OCI-LY1 (cell line): ENCODE measurements at regions not wholly inside any gene's neighbourhood (a gene's known extent, or its start where the extent isn't known, plus 50 kb on each side); places are given as distances from the start of the nearest gene placed in this dataset.

ENCODE experiments used
- H2AFZ ChIP-seq: fragments of 200-600 bp; sonication (generic), shearing (Covaris generic); 2 replicates; pipeline ENCODE4 v1.6.0; 2014; ENCODE audit warnings: antibody characterized with exemption, mild to moderate bottlenecking, low read length
- H3F3A ChIP-seq: fragments of 200-600 bp; sonication (generic), shearing (Covaris generic); 2 replicates; pipeline ENCODE4 v1.6.0; 2014; ENCODE audit warnings: mild to moderate bottlenecking, antibody characterized with exemption, low read length, moderate library complexity; ENCODE audit not compliant: insufficient read depth
- H3K27ac ChIP-seq: fragments of 200-600 bp; sonication (generic); 2 replicates; pipeline ENCODE4 v1.5.1; 2014; ENCODE audit warnings: low read length, mixed run types, mild to moderate bottlenecking, low read depth; ENCODE audit not compliant: poor library complexity, severe bottlenecking
- H3K27me3 ChIP-seq: fragments of 200-600 bp; sonication (generic); 2 replicates; pipeline ENCODE4 v1.6.0; 2014; ENCODE audit warnings: antibody characterized with exemption, mild to moderate bottlenecking, low read length, moderate library complexity; ENCODE audit not compliant: insufficient read depth
- H3K36me3 ChIP-seq: fragments of 200-600 bp; sonication (generic); 2 replicates; pipeline ENCODE4 v1.6.1; 2014; ENCODE audit warnings: mild to moderate bottlenecking, antibody characterized with exemption, low read length, moderate library complexity, mixed read lengths; ENCODE audit not compliant: insufficient read depth
- H3K4me1 ChIP-seq: fragments of 200-600 bp; sonication (generic); 2 replicates; pipeline ENCODE4 v1.5.1; 2014; ENCODE audit warnings: mild to moderate bottlenecking, low read length, moderate library complexity; ENCODE audit not compliant: insufficient read depth, severe bottlenecking
- H3K4me2 ChIP-seq: fragments of 200-600 bp; sonication (generic), shearing (Covaris generic); 2 replicates; pipeline ENCODE4 v1.6.1; 2014; ENCODE audit warnings: low read length
- H3K4me3 ChIP-seq: fragments of 200-600 bp; sonication (generic); 2 replicates; pipeline ENCODE4 v1.5.1; 2014; ENCODE audit warnings: low read length, low read depth, mild to moderate bottlenecking, mixed read lengths; ENCODE audit not compliant: poor library complexity, severe bottlenecking
- H3K79me2 ChIP-seq: fragments of 200-600 bp; shearing (Covaris generic); 2 replicates; pipeline ENCODE4 v1.6.1; 2016; ENCODE audit warnings: mixed run types, low read length, mixed read lengths; ENCODE audit not compliant: insufficient read depth
- H3K9ac ChIP-seq: fragments of 200-600 bp; sonication (generic), shearing (Covaris generic); 2 replicates; pipeline ENCODE4 v1.6.1; 2014; ENCODE audit warnings: mild to moderate bottlenecking, low read length, mixed read lengths
- H3K9me2 ChIP-seq: fragments of 200-600 bp; sonication (generic), shearing (Covaris generic); 2 replicates; pipeline ENCODE4 v1.6.1; 2014; ENCODE audit warnings: low read depth, mild to moderate bottlenecking, low read length, mixed read lengths
- H3K9me3 ChIP-seq: fragments of 200-600 bp; shearing (Covaris generic); 2 replicates; pipeline ENCODE4 v1.6.1; 2014; ENCODE audit warnings: low read length, mixed read lengths
- H4K20me1 ChIP-seq: fragments of 200-600 bp; sonication (generic), shearing (Covaris generic); 2 replicates; pipeline ENCODE4 v1.6.0; 2016; ENCODE audit warnings: mild to moderate bottlenecking, low read length; ENCODE audit not compliant: insufficient read depth
- EZH2 ChIP-seq: fragments of 200-600 bp; sonication (generic), shearing (Covaris generic); IDR thresholded peaks from 2 replicates; pipeline ENCODE4 v1.8.0; 2017; ENCODE audit warnings: borderline replicate concordance, mixed run types, mild to moderate bottlenecking, antibody characterized with exemption, low read length, moderate library complexity, mixed read lengths
- TF ChIP-seq, protein P1 (sequence below): fragments of 200-600 bp; sonication (generic), shearing (Covaris generic); IDR thresholded peaks from 2 replicates; pipeline ENCODE4 v1.5.1; 2017; ENCODE audit warnings: mild to moderate bottlenecking, antibody characterized with exemption, low read length, moderate library complexity, mixed read lengths

DNA sequence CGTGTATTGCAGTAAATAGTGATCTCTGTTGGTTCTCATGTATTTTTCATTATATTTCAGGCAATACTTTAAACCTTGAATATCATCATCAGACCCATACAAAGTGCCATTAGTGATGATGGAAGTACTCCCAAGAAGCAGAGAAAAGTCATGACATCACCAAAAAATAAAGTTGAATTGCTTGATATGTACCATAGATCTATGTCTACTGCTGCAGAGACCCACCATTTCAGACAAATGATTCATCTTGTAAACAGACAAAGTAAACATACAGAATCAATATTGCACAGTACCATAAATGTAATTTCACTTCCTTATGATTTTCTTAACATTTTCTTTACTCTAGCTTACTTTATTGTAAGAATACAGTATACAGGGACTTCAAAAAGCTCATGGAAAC, 347.8 kb downstream of the IPMK start:
- Histone ChIP-seq H3K27ac (no peak overlapping the region), H3K27me3 (no peaks in the 10 kb centered on the region), H3K9me2 (no peaks in the 10 kb centered on the region), H3K9me3 (no peaks in the 10 kb centered on the region), H3K4me1 (no peaks in the 10 kb centered on the region), H3F3A (no peaks in the 10 kb centered on the region), H3K79me2 (no peaks in the 10 kb centered on the region), H2AFZ (no peak overlapping the region), H3K4me2 (no peak overlapping the region), H3K4me3 (no peak overlapping the region), H3K9ac (no peak overlapping the region), H3K36me3 (no peaks in the 10 kb centered on the region), H4K20me1 (no peaks in the 10 kb centered on the region)
- no peak for TF ChIP-seq EZH2
- TF ChIP-seq, protein P1, sequence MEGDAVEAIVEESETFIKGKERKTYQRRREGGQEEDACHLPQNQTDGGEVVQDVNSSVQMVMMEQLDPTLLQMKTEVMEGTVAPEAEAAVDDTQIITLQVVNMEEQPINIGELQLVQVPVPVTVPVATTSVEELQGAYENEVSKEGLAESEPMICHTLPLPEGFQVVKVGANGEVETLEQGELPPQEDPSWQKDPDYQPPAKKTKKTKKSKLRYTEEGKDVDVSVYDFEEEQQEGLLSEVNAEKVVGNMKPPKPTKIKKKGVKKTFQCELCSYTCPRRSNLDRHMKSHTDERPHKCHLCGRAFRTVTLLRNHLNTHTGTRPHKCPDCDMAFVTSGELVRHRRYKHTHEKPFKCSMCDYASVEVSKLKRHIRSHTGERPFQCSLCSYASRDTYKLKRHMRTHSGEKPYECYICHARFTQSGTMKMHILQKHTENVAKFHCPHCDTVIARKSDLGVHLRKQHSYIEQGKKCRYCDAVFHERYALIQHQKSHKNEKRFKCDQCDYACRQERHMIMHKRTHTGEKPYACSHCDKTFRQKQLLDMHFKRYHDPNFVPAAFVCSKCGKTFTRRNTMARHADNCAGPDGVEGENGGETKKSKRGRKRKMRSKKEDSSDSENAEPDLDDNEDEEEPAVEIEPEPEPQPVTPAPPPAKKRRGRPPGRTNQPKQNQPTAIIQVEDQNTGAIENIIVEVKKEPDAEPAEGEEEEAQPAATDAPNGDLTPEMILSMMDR, result no peak

DNA sequence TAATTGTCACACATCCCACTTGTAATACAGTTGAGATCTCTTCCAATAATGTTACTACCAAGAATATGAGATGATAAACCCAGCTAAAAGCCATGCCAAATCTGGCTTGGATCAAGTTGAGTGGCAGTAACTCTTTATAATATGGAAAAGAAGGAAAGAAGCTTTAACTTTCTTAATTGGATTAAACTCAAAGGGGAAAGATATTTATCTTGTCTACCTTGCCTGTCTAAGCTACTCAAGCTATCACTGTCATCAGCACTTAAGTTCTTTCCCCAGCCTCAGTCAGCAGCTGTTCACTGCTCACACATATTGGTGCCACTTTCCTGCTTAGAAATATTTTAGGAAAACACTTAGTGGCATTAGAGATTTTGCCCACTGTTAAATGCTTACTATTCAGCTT, 350.7 kb downstream of the IPMK start:
- Histone ChIP-seq H3K79me2 (no peaks in the 10 kb centered on the region), H3K4me3 (no peak overlapping the region), H3K4me2 (no peak overlapping the region), H3K27me3 (no peaks in the 10 kb centered on the region), H3K9me3 (no peaks in the 10 kb centered on the region), H3F3A (no peaks in the 10 kb centered on the region), H3K9me2 (no peaks in the 10 kb centered on the region), H3K36me3 (no peaks in the 10 kb centered on the region), H2AFZ (no peak overlapping the region), H3K27ac (no peak overlapping the region), H4K20me1 (no peaks in the 10 kb centered on the region), H3K9ac (no peak overlapping the region), H3K4me1 (no peaks in the 10 kb centered on the region)
- no peak for TF ChIP-seq EZH2
- TF ChIP-seq, protein P1, result no peak

DNA sequence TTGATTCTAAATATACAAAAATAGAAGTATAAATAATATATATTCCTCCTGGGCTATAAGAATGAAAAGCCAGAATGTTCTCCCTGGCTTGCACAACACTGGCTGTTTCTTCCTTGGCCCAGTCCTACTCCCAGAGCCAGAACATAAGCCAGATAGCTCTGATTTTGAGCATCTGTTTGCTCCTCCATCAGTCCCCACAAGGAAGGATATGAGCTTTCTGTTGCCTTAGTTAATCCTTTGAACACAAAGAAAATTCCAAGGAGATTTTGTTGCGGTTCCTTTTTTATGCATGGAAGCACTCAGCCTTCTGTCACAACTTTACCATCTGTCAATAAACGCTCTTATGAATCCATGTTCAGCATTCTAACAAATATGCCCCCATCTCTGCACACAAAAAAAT, 361.8 kb downstream of the IPMK start:
- H3F3A ChIP-seq, result no peaks in the 10 kb centered on the region
- no peaks in the 10 kb centered on the region for H3K27me3 ChIP-seq
- no peak for TF ChIP-seq EZH2
- TF ChIP-seq, protein P1, result no peak
- no peaks in the 10 kb centered on the region for H4K20me1 ChIP-seq
- no peaks in the 10 kb centered on the region for H3K36me3 ChIP-seq
- H3K4me1 ChIP-seq, result no peaks in the 10 kb centered on the region
- H3K4me3 ChIP-seq, result no peak overlapping the region
- no peak overlapping the region for H3K27ac ChIP-seq
- no peak overlapping the region for H3K4me2 ChIP-seq
- H3K9ac ChIP-seq, result no peak overlapping the region
- no peaks in the 10 kb centered on the region for H3K9me2 ChIP-seq
- no peaks in the 10 kb centered on the region for H3K79me2 ChIP-seq
- H2AFZ ChIP-seq, result no peak overlapping the region
- H3K9me3 ChIP-seq, result no peaks in the 10 kb centered on the region
